KOPT-K1 (cell line): ENCODE measurements at regions not wholly inside any gene's neighbourhood (a gene's known extent, or its start where the extent isn't known, plus 50 kb on each side); places are given as distances from the start of the nearest gene placed in this dataset.
"Not testable (repeated sequence)": the region's sequence is repeated elsewhere in the genome, so short reads cannot be mapped to it uniquely, and the experiment has no call there.

ENCODE experiments used
- H3K27ac ChIP-seq: fragments of 200-600 bp; sonication (generic); 2 replicates; pipeline ENCODE4 v1.5.1; 2016; ENCODE audit warnings: antibody characterized with exemption, mild to moderate bottlenecking, low read depth, low read length; ENCODE audit not compliant: poor library complexity, severe bottlenecking
- H3K36me3 ChIP-seq: fragments of 200-600 bp; sonication (generic); 2 replicates; pipeline ENCODE4 v1.5.1; 2017; ENCODE audit warnings: antibody characterized with exemption, mild to moderate bottlenecking, low read length, moderate library complexity; ENCODE audit not compliant: insufficient read depth
- H3K9me3 ChIP-seq: fragments of 200-600 bp; sonication (generic); 2 replicates; pipeline ENCODE4 v1.5.1; 2017; ENCODE audit warnings: antibody characterized with exemption, low read length, mild to moderate bottlenecking; ENCODE audit not compliant: insufficient read depth, poor library complexity, severe bottlenecking

GRCh38 chr13:81080911-81081454 lies 740.1 kb upstream of the SPRY2 start:
- Histone ChIP-seq H3K27ac (no peak overlapping the region), H3K9me3 (no peaks in the 10 kb centered on the region), H3K36me3 (no peaks in the 10 kb centered on the region)

- H3K36me3 ChIP-seq, result no peaks in the 10 kb centered on the region
- no peak overlapping the region for H3K27ac ChIP-seq
- H3K9me3 ChIP-seq, result no peaks in the 10 kb centered on the region
These were observed 737.1 kb upstream of the SPRY2 start for GRCh38 chr13:81078048-81078447.

DNA sequence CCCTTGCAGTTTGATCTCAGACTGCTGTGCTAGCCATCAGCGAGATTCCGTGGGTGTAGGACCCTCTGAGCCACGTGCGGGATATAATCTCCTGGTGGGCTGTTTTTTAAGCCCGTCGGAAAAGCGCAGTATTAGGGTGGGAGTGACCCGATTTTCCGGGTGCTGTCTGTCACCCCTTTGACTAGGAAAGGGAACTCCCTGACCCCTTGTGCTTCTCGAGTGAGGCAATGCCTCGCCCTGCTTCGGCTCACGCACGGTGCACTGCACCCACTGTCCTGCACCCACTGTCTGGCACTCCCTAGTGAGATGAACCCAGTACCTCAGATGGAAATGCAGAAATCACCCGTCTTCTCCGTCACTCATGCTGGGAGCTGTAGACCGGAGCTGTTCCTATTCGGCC lies 728.9 kb upstream of the SPRY2 start:
- H3K27ac ChIP-seq, H3K36me3 ChIP-seq, H3K9me3 ChIP-seq: not testable (repeated sequence)

GRCh38 chr13:81058916-81059290 lies 718.0 kb upstream of the SPRY2 start:
- Histone ChIP-seq H3K27ac (no peak overlapping the region), H3K36me3 (no peaks in the 10 kb centered on the region), H3K9me3 (no peaks in the 10 kb centered on the region)

DNA sequence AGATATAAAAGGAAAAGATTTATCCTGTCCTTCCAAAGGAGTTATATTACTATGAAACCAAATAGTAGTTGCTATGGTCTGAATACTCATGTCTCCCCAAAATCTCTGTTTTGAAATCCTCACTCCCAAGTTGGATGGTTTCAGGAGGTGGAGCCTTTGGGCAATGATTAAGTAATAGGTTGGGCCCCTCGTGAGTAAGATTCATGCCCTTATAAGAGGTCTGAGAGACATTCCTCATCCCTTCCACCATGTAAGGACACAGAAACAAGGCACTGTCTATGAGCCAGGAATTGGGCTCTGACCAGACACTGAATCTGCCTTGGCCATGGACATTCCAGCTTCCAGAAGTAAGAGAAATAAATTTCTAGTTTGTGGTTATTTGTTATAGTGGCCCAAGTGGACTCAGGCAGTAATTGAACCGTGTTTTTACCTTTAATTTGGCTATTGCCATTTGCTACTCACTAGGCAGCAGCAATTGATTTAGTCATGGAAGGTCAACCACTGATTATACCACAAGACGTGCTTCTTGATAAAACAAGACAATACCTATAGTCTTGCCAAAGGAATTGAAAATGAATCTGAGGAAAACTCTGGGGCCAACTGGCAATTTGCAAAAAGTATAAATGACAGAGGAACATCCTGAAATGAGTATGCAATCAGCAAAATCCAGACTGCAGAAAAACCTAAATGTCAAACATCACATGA lies 717.4 kb upstream of the SPRY2 start:
- Histone ChIP-seq H3K9me3 (no peaks in the 10 kb centered on the region), H3K27ac (no peak overlapping the region), H3K36me3 (no peaks in the 10 kb centered on the region)

DNA sequence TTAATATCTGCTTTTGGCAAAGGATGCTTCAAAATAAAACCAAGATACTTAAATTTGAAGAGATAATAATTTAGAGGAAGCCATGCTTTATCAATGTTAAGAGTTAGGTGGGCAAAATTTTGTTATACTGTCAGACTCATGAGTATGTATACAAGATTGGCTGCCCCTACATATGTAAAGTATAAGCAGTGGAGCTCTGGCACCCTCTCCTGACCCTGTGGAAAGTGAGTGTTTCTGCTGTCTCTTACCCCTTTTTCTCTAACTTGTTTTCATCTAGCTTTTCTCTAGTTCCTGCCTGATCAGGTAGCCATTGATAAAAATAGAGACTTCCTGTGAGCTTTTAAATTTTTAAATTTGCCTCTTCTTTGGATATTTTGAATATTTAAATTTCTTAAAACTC lies 710.9 kb upstream of the SPRY2 start:
- no peaks in the 10 kb centered on the region for H3K9me3 ChIP-seq
- H3K27ac ChIP-seq, result no peak overlapping the region
- no peaks in the 10 kb centered on the region for H3K36me3 ChIP-seq

GRCh38 chr13:81048026-81048461 lies 707.1 kb upstream of the SPRY2 start:
- Histone ChIP-seq H3K36me3 (no peaks in the 10 kb centered on the region), H3K9me3 (no peaks in the 10 kb centered on the region), H3K27ac (no peak overlapping the region)

- H3K27ac ChIP-seq, result no peak overlapping the region
- H3K36me3 ChIP-seq, result no peaks in the 10 kb centered on the region
- H3K9me3 ChIP-seq, result no peaks in the 10 kb centered on the region
These were observed 700.8 kb upstream of the SPRY2 start for GRCh38 chr13:81041761-81042160.

DNA sequence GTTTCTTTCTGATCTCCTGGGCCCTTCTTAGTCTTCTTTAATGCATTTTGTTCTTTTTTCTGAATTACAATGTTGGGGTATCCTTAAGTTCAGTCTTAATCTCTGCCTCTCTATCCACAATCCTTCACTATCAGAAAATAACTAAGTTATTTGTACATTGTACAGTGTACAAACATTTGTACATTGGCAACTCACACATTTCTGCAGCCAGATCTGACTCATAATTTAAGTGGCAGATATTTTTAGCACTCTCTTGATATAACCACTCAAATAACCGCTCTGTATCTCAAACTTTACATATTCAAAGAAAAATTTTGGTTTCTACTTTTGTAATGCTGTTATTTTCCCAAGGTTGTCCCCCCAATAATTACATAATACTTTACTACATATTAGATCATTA lies 691.1 kb upstream of the SPRY2 start:
- no peak overlapping the region for H3K27ac ChIP-seq

DNA sequence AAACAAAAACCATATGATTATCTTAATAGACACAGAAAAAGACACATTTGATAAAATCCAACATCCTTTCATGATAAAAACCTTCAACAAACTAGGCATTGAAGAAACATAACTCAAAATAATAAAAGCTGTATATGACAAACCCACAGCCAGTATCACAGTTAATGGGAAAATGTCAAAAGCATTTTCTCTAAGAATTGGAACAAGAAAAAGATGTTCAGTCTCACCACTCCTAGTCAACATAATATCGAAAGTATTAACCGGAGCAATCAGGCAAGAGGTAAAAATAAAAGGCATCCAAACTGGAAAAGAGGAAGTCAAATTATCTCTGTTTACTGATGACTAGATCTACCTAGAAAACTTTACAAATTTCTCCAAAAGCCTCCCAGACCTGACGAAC lies 684.2 kb upstream of the SPRY2 start:
- Histone ChIP-seq H3K36me3 (no peaks in the 10 kb centered on the region), H3K9me3 (no peaks in the 10 kb centered on the region), H3K27ac (no peak overlapping the region)

More for the DNA sequence above, 691.1 kb upstream of the SPRY2 start:
- Histone ChIP-seq H3K36me3 (no peaks in the 10 kb centered on the region), H3K9me3 (no peaks in the 10 kb centered on the region)

DNA sequence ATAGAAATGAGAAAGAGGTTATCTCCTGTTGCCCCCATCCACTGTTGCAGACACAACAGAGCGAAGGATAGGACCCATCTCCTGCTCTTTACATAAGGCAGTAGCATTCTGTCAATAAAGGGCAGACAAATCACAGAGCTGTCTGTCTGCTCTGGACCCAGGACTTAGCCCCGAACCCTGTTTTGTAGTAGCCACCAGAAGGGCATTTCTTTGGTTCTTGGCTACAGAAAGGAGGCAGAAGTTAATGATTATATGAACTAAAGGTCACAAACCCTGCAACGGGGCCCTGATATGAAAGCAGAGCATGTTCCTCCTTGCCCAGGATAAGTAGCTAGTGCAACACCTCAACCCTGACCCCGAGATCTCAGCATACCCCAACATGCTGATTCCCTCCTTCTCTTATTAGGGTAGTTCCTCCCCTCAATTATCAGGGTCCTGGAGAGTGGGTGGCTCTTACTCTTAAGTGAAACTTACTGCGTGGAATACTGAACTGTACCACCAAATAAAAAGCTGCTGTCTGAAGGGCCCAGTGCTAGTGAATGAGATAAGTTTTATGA lies 680.4 kb upstream of the SPRY2 start:
- H3K36me3 ChIP-seq, result no peaks in the 10 kb centered on the region
- no peaks in the 10 kb centered on the region for H3K9me3 ChIP-seq
- H3K27ac ChIP-seq, result no peak overlapping the region

DNA sequence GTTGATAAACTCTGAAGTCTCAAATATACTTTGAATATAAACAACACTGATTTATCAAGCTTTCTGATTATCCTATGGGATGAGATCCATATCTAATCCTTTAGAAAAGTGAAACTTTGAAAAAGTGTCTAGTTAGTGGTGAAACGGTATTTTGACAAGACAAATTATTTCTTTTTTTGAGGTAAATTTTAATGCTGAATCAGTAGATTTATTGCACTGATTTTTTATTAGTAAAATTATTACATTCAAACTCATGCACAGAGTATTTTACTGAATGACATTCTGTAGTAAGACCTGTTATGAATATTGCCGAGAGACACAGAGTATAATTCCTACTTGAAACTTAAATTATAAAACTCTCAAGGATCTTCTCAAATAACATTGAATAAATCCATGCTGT lies 679.1 kb upstream of the SPRY2 start:
- Histone ChIP-seq H3K27ac (no peak overlapping the region), H3K9me3 (no peaks in the 10 kb centered on the region), H3K36me3 (no peaks in the 10 kb centered on the region)

DNA sequence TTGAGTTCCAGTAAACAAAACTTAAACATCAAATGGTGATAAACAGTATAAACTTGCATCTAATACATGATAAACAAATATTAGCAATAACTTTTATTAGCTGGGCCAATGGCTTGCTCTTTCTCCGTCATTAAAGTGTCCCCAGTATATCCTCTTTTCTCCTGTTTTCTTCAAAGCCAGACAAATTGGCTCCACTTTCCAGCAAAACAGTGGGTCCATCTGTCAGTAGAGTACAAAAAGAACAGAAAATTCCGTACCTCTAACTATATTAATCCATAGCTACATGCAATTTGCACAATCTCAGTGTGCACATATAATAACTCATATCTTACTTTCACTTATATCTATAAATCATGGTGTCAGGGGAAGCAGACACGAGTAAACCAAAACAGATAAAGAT lies 678.0 kb upstream of the SPRY2 start:
- Histone ChIP-seq H3K27ac (no peak overlapping the region), H3K36me3 (no peaks in the 10 kb centered on the region), H3K9me3 (no peaks in the 10 kb centered on the region)

GRCh38 chr13:81017513-81018152 lies 676.7 kb upstream of the SPRY2 start:
- Histone ChIP-seq H3K27ac (no peak overlapping the region), H3K36me3 (no peaks in the 10 kb centered on the region), H3K9me3 (no peaks in the 10 kb centered on the region)

DNA sequence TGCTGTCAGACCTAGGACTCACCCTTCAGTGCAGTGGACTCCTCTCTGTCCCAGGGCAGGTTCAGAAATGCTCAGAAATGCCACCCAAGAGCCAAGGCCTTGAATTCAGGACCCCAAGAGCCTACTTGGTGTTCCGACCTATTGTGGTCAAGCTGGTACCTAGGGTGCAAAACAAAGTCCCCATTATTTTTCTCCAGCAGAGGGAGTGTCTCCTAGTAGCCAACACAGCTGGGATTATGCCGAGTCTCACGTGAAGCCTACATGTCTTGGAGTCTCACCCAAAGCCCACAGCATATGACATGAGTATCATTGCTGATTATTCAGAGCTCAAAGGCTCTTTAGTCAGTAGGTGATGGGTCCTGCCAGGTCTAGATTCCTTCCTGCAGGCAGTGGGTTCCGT lies 671.1 kb upstream of the SPRY2 start:
- Histone ChIP-seq H3K9me3 (no peaks in the 10 kb centered on the region), H3K36me3 (no peaks in the 10 kb centered on the region), H3K27ac (no peak overlapping the region)
